ENCODE measurements at regions not wholly inside any gene's neighbourhood (a gene's known extent, or its start where the extent isn't known, plus 50 kb on each side); places are given as distances from the start of the nearest gene placed in this dataset.

DNA sequence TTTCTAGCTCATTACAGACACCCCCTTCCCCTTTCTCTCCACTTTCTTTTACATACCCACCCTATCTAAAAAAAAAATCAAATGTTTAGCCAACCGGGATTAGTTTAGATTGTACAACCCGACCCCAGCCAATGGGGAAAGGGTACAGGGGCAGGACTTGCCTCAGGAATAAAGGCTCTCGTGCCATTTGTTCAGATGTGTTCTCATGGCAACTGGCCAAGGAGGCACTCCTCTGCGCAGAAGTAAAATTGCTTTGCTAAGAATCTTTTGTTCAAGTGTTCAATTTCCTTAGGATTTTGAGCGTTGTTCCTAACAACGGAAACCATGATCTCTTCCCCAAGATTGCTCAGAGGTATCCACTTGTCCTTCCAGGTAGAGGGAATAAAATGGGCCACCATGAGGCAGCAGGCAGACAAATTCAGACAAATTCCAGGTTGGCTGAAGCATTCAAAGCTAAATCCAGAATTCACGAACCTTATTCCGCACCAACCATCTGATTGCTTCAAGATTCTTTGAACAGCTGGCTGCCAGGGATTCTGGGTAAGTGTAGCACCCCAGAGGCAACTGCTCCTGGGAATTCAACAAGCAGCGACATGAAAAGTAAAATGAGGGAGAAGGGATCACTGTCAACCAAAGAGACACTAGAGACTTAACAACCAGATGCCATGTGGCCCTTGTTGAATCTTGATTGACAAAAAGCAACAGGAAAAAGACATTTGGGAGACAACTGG, 431.8 kb downstream of the PREX1 start (continued):
- TF ChIP-seq, protein P1, sequence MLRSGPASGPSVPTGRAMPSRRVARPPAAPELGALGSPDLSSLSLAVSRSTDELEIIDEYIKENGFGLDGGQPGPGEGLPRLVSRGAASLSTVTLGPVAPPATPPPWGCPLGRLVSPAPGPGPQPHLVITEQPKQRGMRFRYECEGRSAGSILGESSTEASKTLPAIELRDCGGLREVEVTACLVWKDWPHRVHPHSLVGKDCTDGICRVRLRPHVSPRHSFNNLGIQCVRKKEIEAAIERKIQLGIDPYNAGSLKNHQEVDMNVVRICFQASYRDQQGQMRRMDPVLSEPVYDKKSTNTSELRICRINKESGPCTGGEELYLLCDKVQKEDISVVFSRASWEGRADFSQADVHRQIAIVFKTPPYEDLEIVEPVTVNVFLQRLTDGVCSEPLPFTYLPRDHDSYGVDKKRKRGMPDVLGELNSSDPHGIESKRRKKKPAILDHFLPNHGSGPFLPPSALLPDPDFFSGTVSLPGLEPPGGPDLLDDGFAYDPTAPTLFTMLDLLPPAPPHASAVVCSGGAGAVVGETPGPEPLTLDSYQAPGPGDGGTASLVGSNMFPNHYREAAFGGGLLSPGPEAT (IDR thresholded peaks at IDR 0.05; ENCODE audit: low read depth) = no peak
- no peak for TF ChIP-seq SIN3A (IDR thresholded peaks at IDR 0.05; ENCODE audit: low read depth, low read length)
- no peak for TF ChIP-seq ZNF622 (IDR thresholded peaks at IDR 0.05)
- TF ChIP-seq, protein P2, sequence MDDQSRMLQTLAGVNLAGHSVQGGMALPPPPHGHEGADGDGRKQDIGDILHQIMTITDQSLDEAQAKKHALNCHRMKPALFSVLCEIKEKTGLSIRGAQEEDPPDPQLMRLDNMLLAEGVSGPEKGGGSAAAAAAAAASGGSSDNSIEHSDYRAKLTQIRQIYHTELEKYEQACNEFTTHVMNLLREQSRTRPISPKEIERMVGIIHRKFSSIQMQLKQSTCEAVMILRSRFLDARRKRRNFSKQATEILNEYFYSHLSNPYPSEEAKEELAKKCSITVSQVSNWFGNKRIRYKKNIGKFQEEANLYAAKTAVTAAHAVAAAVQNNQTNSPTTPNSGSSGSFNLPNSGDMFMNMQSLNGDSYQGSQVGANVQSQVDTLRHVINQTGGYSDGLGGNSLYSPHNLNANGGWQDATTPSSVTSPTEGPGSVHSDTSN (IDR thresholded peaks at IDR 0.05; ENCODE audit: insufficient replicate concordance, low read depth, low read length) = no peak
- TF ChIP-seq NFXL1 (IDR thresholded peaks at IDR 0.05; ENCODE audit: borderline replicate concordance) = no peak

DNA sequence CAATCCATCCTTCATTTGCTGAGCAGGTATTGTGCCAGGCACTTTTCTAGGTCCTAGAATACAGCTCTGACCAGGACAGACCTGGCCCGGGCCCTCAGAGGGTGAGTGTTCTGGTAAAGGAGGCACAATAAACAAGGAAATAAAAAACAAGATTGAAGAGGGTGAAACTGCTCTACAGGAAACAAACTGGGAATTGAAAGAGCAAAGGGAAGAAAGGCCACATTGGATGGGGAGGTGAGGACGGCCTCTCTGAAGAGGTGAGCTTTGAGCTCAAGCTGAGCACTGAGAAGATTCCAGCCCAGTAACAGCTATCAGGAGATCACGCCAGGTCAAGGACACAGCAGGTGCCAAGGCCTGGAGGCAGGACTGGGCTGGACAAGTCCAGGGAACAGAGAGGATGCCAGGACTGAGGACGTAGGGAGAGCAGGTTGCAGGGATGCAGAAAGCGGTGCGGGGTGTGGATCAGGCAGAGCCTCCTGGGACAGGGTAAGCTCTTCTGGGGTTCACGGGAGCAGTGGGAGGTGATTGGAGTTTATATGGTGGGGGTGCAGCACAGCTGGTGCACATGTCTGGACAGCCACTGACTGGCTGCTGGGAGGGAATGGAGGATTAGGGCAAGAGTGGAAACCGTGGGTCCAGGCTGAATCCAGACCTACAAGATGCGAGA, 433.3 kb downstream of the PREX1 start:
- Histone ChIP-seq H3K79me2 (ENCODE audit: control insufficient read depth, insufficient read depth, low read length) (no peaks in the 10 kb centered on the region), H3K4me3 (no peak overlapping the region), H3K9me3 (replicated peaks; ENCODE audit: control insufficient read depth, insufficient read depth, low read length) (no peaks in the 10 kb centered on the region; the same call in 1 of the 3 replicates), H3K36me3 (ENCODE audit: control insufficient read depth in 2 of 2, insufficient read depth in 2 of 2, low read length in 1 of 2) (no peaks in the 10 kb centered on the region), H3K27me3 (replicated peaks in 1 of 2; ENCODE audit: control insufficient read depth in 2 of 2, insufficient read depth in 2 of 2, low read length in 1 of 2) (no peaks in the 10 kb centered on the region; a peak in 1 of 4 replicates), H4K20me1 (ENCODE audit: control insufficient read depth, insufficient read depth) (no peaks in the 10 kb centered on the region), H3K27ac (ENCODE audit: control insufficient read depth, insufficient read depth) (no peak overlapping the region), H3K4me1 (ENCODE audit: control insufficient read depth, insufficient read depth, low read length) (no peaks in the 10 kb centered on the region), H3K9ac (ENCODE audit: control insufficient read depth, insufficient read depth, low read length) (no peak overlapping the region), H2AFZ (ENCODE audit: control insufficient read depth, low read depth, low read length) (no peak overlapping the region), H3K4me2 (ENCODE audit: control insufficient read depth, insufficient read depth) (no peak overlapping the region)
- in situ Hi-C loops (cut with MboI) (no loop called here), intact Hi-C loops (cut with micrococcal nuclease; ENCODE audit: unreplicated experiment) (no loop called here)
- ChIA-PET RAD21 (ENCODE audit: unreplicated experiment) (no interaction called here), POLR2A (no interaction called here), SMC1A (ENCODE audit: uncharacterized antibody, unreplicated experiment) (no interaction called here), CTCF (interaction anchor here (1.1 kb wide), 1 partner anchor 226 kb away, joined by 4 read pairs; no protein-coding TSS in a partner anchor)
- ATAC-seq = no peak
- no peak for FAIRE-seq
- no TSS peak for BruUV-seq (replicated peaks)
- TF ChIP-seq CEBPB (IDR thresholded peaks at IDR 0.05; ENCODE audit: borderline replicate concordance in 1 of 2, low read depth in 2 of 2, low read length in 2 of 2) (no peak), RB1 (IDR thresholded peaks at IDR 0.05; ENCODE audit: borderline replicate concordance) (no peak), KDM1A (IDR thresholded peaks at IDR 0.05; ENCODE audit: borderline replicate concordance) (no peak), YBX1 (IDR thresholded peaks at IDR 0.05) (no peak)
- TF ChIP-seq, protein P3, sequence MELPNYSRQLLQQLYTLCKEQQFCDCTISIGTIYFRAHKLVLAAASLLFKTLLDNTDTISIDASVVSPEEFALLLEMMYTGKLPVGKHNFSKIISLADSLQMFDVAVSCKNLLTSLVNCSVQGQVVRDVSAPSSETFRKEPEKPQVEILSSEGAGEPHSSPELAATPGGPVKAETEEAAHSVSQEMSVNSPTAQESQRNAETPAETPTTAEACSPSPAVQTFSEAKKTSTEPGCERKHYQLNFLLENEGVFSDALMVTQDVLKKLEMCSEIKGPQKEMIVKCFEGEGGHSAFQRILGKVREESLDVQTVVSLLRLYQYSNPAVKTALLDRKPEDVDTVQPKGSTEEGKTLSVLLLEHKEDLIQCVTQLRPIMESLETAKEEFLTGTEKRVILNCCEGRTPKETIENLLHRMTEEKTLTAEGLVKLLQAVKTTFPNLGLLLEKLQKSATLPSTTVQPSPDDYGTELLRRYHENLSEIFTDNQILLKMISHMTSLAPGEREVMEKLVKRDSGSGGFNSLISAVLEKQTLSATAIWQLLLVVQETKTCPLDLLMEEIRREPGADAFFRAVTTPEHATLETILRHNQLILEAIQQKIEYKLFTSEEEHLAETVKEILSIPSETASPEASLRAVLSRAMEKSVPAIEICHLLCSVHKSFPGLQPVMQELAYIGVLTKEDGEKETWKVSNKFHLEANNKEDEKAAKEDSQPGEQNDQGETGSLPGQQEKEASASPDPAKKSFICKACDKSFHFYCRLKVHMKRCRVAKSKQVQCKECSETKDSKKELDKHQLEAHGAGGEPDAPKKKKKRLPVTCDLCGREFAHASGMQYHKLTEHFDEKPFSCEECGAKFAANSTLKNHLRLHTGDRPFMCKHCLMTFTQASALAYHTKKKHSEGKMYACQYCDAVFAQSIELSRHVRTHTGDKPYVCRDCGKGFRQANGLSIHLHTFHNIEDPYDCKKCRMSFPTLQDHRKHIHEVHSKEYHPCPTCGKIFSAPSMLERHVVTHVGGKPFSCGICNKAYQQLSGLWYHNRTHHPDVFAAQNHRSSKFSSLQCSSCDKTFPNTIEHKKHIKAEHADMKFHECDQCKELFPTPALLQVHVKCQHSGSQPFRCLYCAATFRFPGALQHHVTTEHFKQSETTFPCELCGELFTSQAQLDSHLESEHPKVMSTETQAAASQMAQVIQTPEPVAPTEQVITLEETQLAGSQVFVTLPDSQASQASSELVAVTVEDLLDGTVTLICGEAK (IDR thresholded peaks at IDR 0.05; ENCODE audit: borderline replicate concordance) = no peak
- TF ChIP-seq, protein P4, sequence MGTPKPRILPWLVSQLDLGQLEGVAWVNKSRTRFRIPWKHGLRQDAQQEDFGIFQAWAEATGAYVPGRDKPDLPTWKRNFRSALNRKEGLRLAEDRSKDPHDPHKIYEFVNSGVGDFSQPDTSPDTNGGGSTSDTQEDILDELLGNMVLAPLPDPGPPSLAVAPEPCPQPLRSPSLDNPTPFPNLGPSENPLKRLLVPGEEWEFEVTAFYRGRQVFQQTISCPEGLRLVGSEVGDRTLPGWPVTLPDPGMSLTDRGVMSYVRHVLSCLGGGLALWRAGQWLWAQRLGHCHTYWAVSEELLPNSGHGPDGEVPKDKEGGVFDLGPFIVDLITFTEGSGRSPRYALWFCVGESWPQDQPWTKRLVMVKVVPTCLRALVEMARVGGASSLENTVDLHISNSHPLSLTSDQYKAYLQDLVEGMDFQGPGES (IDR thresholded peaks at IDR 0.05) = no peak
- no peak for DNase-seq (ENCODE audit: low read depth, low spot score)
- WGBS (ENCODE audit: insufficient coverage, insufficient replicate concordance, low lambda C conversion rate, missing lambda C conversion rate) = 58% methylated on average over 9 of the region's 9 CpGs
